Stomach smooth muscle (tissue), 2 donors: ENCODE measurements at regions not wholly inside any gene's neighbourhood (a gene's known extent, or its start where the extent isn't known, plus 50 kb on each side); places are given as distances from the start of the nearest gene placed in this dataset.

Experiments used
- H3K27ac ChIP-seq: one replicate; pipeline ENCODE4 v1.7.0; 2013; ENCODE audit warnings: mild to moderate bottlenecking, low read length, inconsistent platforms
- H3K27me3 ChIP-seq, 2 donors: one replicate each; pipeline ENCODE4 v1.7.0; 2013; ENCODE audit warnings: low read length in 2 of 2; ENCODE audit not compliant: insufficient read depth in 2 of 2, control insufficient read depth in 1 of 2
- H3K36me3 ChIP-seq, 2 donors: one replicate each; pipeline ENCODE4 v1.7.0; 2013; ENCODE audit warnings: low read length in 2 of 2; ENCODE audit not compliant: control insufficient read depth in 2 of 2, insufficient read depth in 2 of 2
- H3K4me1 ChIP-seq: one replicate; pipeline ENCODE4 v1.7.0; 2013; ENCODE audit warnings: low read length; ENCODE audit not compliant: control insufficient read depth, insufficient read depth
- H3K4me3 ChIP-seq, 2 donors: one replicate each; pipeline ENCODE4 v1.7.0; 2013; ENCODE audit warnings: low read length in 2 of 2
- H3K9ac ChIP-seq, 2 donors: one replicate each; pipeline ENCODE4 v1.7.0; 2013; ENCODE audit warnings: low read length in 2 of 2, mild to moderate bottlenecking in 1 of 2
- H3K9me3 ChIP-seq, 2 donors: one replicate each; pipeline ENCODE4 v1.7.0; 2013; ENCODE audit warnings: low read length in 2 of 2; ENCODE audit not compliant: control insufficient read depth in 2 of 2
- donor health status: healthy.
- donor health status: Pancreatic carcinoma.

DNA sequence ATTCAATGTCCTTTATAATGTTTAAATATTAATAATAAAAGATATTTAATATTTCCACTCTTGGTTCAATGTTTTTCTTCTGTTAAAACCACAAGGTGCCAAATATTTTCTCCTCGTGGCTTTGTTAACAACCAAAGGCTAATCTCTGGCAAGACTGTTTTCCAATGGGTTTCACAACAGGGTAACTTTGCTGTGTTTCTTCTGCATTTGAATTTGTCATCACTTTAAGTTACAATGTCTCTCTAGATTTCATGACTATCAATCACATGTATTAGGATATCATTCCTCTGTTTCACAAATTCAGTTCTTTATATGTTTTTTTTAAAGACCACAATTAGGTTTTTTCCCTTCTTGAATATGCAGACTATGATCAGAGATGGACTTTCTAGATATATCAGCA, 469.8 kb upstream of the ACVR2A start:
- H3K27me3 ChIP-seq, result no peaks in the 10 kb centered on the region
- H3K4me1 ChIP-seq, result no peaks in the 10 kb centered on the region
- H3K27ac ChIP-seq, result no peak overlapping the region
- H3K4me3 ChIP-seq, result no peak overlapping the region
- H3K9ac ChIP-seq, result no peak overlapping the region
- no peaks in the 10 kb centered on the region for H3K36me3 ChIP-seq
- H3K9me3 ChIP-seq, result no peaks in the 10 kb centered on the region

GRCh38 chr2:147374423-147374811, 470.4 kb upstream of the ACVR2A start:
- Histone ChIP-seq H3K27me3 (no peaks in the 10 kb centered on the region), H3K4me3 (no peak overlapping the region), H3K9me3 (no peaks in the 10 kb centered on the region), H3K9ac (no peak overlapping the region), H3K4me1 (no peaks in the 10 kb centered on the region), H3K27ac (no peak overlapping the region), H3K36me3 (no peaks in the 10 kb centered on the region)

- no peak overlapping the region for H3K27ac ChIP-seq
- H3K36me3 ChIP-seq, result no peaks in the 10 kb centered on the region
- no peaks in the 10 kb centered on the region for H3K9me3 ChIP-seq
- no peak overlapping the region for H3K4me3 ChIP-seq
- no peak overlapping the region for H3K9ac ChIP-seq
- no peaks in the 10 kb centered on the region for H3K27me3 ChIP-seq
- H3K4me1 ChIP-seq, result no peaks in the 10 kb centered on the region
These were observed 470.9 kb upstream of the ACVR2A start for GRCh38 chr2:147373800-147374422.

- no peaks in the 10 kb centered on the region for H3K9me3 ChIP-seq
- no peak overlapping the region for H3K9ac ChIP-seq
- no peak overlapping the region for H3K27ac ChIP-seq
- no peaks in the 10 kb centered on the region for H3K36me3 ChIP-seq
- no peak overlapping the region for H3K4me3 ChIP-seq
- H3K27me3 ChIP-seq, result no peaks in the 10 kb centered on the region
- peaks cover 6% of the 10 kb centered on the region for H3K4me1 ChIP-seq
These were observed 476.5 kb upstream of the ACVR2A start for GRCh38 chr2:147368306-147368705.

GRCh38 chr2:147366279-147366678, 478.6 kb upstream of the ACVR2A start:
- Histone ChIP-seq H3K4me3 (peak overlapping the region in 1 of 2 donors; percentile 10), H3K27ac (no peak overlapping the region), H3K9me3 (no peaks in the 10 kb centered on the region), H3K9ac (no peak overlapping the region), H3K36me3 (no peaks in the 10 kb centered on the region), H3K27me3 (no peaks in the 10 kb centered on the region), H3K4me1 (peaks cover 6% of the 10 kb centered on the region)

DNA sequence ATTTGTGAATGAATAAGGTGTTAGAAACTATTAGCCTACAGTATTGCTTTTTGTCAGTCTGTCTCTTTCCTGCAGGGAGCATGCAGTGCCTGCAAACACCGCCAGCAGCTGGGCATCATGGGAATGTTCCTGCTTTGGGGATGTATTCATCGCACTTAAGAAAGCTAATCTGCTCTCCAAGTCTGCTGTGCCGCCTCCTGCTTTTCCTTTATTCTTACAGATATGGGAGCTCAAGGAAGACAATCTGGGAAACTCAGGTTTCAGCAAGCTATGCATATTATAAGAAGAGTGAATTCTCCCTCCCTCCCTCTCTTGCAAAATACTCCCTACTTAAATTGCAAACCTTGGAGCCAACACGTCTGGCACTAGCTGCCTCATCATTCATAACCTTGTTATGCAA, 479.2 kb upstream of the ACVR2A start:
- no peaks in the 10 kb centered on the region for H3K36me3 ChIP-seq
- no peak overlapping the region for H3K9ac ChIP-seq
- H3K27ac ChIP-seq, result peak overlapping the region; percentile 13
- peak overlapping the region; percentile 3 to 30 for H3K4me3 ChIP-seq
- H3K9me3 ChIP-seq, result no peaks in the 10 kb centered on the region
- no peaks in the 10 kb centered on the region for H3K27me3 ChIP-seq
- H3K4me1 ChIP-seq, result peaks cover 6% of the 10 kb centered on the region

- Histone ChIP-seq H3K27ac (peak overlapping the region; percentile 13), H3K9me3 (no peaks in the 10 kb centered on the region), H3K36me3 (no peaks in the 10 kb centered on the region), H3K4me3 (peak overlapping the region in 1 of 2 donors; percentile 35), H3K4me1 (peaks cover 6% of the 10 kb centered on the region), H3K9ac (no peak overlapping the region), H3K27me3 (no peaks in the 10 kb centered on the region)
These were observed 480.2 kb upstream of the ACVR2A start for GRCh38 chr2:147364597-147364996.

DNA sequence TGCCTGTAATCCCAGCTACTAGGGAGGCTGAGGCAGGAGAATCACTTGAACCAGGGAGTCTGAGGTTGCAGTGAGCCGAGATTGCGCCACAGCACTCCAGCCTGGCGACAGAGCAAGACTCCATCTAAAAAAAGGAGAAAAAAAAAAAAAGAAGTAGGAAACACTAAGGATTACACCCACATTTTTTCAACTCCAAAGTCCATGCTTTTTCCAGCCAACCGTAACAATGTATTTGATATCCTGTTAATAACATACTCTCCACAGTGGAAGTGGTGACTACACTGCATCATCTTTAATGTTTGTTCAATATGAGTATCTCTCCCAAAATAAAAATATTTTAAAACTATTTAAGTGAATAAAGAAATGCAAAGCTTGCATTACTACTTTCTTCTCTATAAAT, 481.6 kb upstream of the ACVR2A start:
- no peaks in the 10 kb centered on the region for H3K27me3 ChIP-seq
- H3K4me3 ChIP-seq, result no peak overlapping the region
- H3K27ac ChIP-seq, result no peak overlapping the region
- peaks cover 6% of the 10 kb centered on the region for H3K4me1 ChIP-seq
- H3K9me3 ChIP-seq, result no peaks in the 10 kb centered on the region
- no peak overlapping the region for H3K9ac ChIP-seq
- no peaks in the 10 kb centered on the region for H3K36me3 ChIP-seq

DNA sequence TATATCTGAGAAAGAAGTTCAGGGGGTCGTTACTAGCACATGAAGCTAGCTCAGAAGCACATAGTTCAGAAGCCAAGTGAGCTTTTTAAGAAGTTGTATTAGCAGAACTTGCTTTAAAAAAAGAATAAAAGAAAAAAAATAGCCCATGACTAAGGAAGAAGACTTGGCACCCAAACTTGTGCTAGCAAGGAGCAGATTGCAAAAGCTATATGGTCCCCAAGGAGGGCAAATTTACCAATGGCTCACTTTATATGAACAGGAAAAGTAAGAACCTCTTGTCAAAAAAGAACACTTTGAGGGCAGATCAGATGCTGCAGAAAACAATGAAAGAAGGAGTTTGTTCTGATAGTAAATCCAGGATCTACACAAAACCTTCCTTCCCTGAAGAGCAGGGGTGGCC, 486.5 kb upstream of the ACVR2A start:
- Histone ChIP-seq H3K9me3 (no peaks in the 10 kb centered on the region), H3K27me3 (no peaks in the 10 kb centered on the region), H3K4me3 (no peak overlapping the region), H3K36me3 (no peaks in the 10 kb centered on the region), H3K4me1 (no peaks in the 10 kb centered on the region), H3K9ac (no peak overlapping the region), H3K27ac (no peak overlapping the region)

DNA sequence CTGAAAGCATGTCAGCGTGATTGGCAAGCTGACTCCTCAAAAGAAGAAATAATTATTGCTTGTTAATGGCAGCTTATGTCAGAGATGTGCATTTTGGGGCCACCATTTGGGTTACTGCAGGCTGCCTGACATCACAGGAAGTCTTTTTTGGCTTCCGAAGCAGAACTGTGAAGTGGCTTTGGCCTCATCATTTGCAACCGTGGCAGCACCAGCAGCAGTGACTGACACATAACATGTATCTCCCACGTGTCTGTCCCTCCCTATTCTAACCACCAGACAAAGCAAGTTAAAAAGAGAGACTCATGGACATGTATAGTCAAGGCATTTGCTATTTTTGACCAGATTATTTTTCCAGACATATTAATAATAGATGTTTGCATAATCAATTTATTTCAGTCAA, 488.7 kb upstream of the ACVR2A start:
- Histone ChIP-seq H3K4me3 (no peak overlapping the region), H3K27me3 (no peaks in the 10 kb centered on the region), H3K9ac (no peak overlapping the region), H3K4me1 (no peaks in the 10 kb centered on the region), H3K27ac (no peak overlapping the region), H3K9me3 (no peaks in the 10 kb centered on the region), H3K36me3 (no peaks in the 10 kb centered on the region)

DNA sequence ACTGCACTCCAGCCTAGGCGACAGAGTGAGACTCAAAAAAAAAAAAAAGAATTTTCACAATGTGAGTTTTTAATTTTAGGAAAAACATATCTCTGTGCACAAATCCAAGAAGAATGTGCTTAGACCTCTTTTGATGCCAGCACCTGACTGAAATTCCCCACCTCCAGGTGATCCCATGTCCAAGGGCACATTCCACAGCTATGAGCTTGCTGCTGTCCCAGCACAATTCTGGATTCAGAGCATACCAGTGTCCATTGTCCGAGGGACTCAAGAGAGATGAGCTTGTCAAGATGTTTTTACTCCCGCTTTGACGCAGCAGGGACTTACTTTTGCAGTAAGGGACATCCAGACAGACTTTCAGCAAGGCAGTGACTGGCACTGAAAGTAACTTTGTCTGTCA, 489.1 kb upstream of the ACVR2A start:
- Histone ChIP-seq H3K4me1 (no peaks in the 10 kb centered on the region), H3K27me3 (no peaks in the 10 kb centered on the region), H3K9ac (no peak overlapping the region), H3K4me3 (no peak overlapping the region), H3K9me3 (no peaks in the 10 kb centered on the region), H3K27ac (no peak overlapping the region), H3K36me3 (no peaks in the 10 kb centered on the region)
